LNCAP (cell line): ENCODE measurements at regions not wholly inside any gene's neighbourhood (a gene's known extent, or its start where the extent isn't known, plus 50 kb on each side); places are given as distances from the start of the nearest gene placed in this dataset.

Experiments
- TF ChIP-seq, protein P1 (sequence below): fragments of 450-650 bp; IDR thresholded peaks from 2 replicates; pipeline ENCODE4 v1.5.1; 2017; ENCODE audit warnings: mild to moderate bottlenecking

GRCh38 chr9:109989296-109989695, 209.3 kb downstream of the PALM2AKAP2 start:
- TF ChIP-seq, protein P1, sequence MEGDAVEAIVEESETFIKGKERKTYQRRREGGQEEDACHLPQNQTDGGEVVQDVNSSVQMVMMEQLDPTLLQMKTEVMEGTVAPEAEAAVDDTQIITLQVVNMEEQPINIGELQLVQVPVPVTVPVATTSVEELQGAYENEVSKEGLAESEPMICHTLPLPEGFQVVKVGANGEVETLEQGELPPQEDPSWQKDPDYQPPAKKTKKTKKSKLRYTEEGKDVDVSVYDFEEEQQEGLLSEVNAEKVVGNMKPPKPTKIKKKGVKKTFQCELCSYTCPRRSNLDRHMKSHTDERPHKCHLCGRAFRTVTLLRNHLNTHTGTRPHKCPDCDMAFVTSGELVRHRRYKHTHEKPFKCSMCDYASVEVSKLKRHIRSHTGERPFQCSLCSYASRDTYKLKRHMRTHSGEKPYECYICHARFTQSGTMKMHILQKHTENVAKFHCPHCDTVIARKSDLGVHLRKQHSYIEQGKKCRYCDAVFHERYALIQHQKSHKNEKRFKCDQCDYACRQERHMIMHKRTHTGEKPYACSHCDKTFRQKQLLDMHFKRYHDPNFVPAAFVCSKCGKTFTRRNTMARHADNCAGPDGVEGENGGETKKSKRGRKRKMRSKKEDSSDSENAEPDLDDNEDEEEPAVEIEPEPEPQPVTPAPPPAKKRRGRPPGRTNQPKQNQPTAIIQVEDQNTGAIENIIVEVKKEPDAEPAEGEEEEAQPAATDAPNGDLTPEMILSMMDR, result no peak

- TF ChIP-seq, protein P1, result no peak
These were observed 210.5 kb downstream of the PALM2AKAP2 start for GRCh38 chr9:109990541-109990940.

- TF ChIP-seq, protein P1, result no peak
These were observed 212.3 kb downstream of the PALM2AKAP2 start for GRCh38 chr9:109992293-109992692.

- TF ChIP-seq, protein P1, result no peak
These were observed 213.4 kb downstream of the PALM2AKAP2 start for GRCh38 chr9:109993250-109993978.

GRCh38 chr9:109994141-109994540, 213.8 kb downstream of the C9orf152 start:
- TF ChIP-seq, protein P1, result no peak

GRCh38 chr9:109996936-109997580, 210.9 kb downstream of the C9orf152 start:
- TF ChIP-seq, protein P1, result no peak

DNA sequence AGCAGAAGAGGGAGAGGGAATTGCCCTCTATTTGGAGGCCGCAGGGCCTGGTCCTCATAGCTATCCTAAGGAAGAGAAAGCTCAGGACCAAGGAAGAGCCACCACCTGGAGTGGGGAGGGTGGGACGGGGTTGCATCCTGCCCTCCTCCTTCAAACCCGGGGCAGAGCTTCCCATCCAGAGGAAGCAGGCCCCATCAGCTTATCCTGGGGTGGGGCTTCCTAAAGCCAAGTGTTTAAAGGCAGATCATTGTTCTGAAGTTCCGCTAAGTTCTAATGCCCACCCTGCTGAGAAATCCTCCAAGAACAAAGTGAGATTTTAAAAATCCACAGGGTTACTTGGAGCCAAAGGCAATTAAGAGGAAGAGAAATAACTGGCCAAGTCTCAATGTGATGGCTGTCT, 210.3 kb downstream of the C9orf152 start:
- TF ChIP-seq, protein P1, result no peak
